Activated CD8-positive, alpha-beta T cell treated with anti-CD3 and anti-CD28 coated beads for 36 hours (primary cell): ENCODE measurements at regions not wholly inside any gene's neighbourhood (a gene's known extent, or its start where the extent isn't known, plus 50 kb on each side); places are given as distances from the start of the nearest gene placed in this dataset.

Experiments
- ATAC-seq: fragments of 200-7000 bp; cut with Tn5 transposase; one replicate; pipeline ENCODE4 v1.10.0; 2021; ENCODE audit warnings: mild to moderate bottlenecking, moderate library complexity
- CTCF ChIA-PET: fragments of 350-600 bp; sonication (Branson Sonifier 250); formaldehyde crosslinking; loops from one replicate; lab custom pipeline; 2021; ENCODE audit warnings: antibody characterized with exemption; lab: Charles Lee
- POLR2A ChIA-PET: fragments of 350-600 bp; sonication (Branson Sonifier 250); formaldehyde crosslinking; loops from one replicate; lab custom pipeline; 2021; ENCODE audit warnings: antibody characterized with exemption; lab: Charles Lee
- DNase-seq: peaks from one replicate; pipeline ENCODE4 v3.0.0-alpha.2; 2020
- H3K27ac Mint-ChIP-seq: one replicate; pipeline ENCODE4 v1.8.0; 2021; ENCODE audit warnings: mild to moderate bottlenecking, mixed read lengths
- H3K27me3 Mint-ChIP-seq: one replicate; pipeline ENCODE4 v1.8.0; 2021; ENCODE audit warnings: mixed read lengths
- H3K36me3 Mint-ChIP-seq: one replicate; pipeline ENCODE4 v1.8.0; 2021; ENCODE audit warnings: low read depth, mixed read lengths
- H3K4me1 Mint-ChIP-seq: one replicate; pipeline ENCODE4 v1.8.0; 2021; ENCODE audit warnings: low read depth, mixed read lengths
- H3K4me3 Mint-ChIP-seq: one replicate; pipeline ENCODE4 v1.8.0; 2021; ENCODE audit warnings: mild to moderate bottlenecking, moderate library complexity, mixed read lengths
- H3K9me3 Mint-ChIP-seq: one replicate; pipeline ENCODE4 v1.8.0; 2021; ENCODE audit warnings: mixed read lengths
- CTCF ChIP-seq: fragments of 200-600 bp; IDR thresholded peaks from one replicate; pipeline ENCODE4 v1.8.0; 2022; ENCODE audit warnings: antibody characterized with exemption, mild to moderate bottlenecking
- intact Hi-C: fragments of 100-400 bp; cut with micrococcal nuclease; formaldehyde crosslinking; loops from one replicate; pipeline ENCODE4 v1.10.0; 2022

- Mint-ChIP-seq H3K27ac (no peak overlapping the region), H3K36me3 (no peaks in the 10 kb centered on the region), H3K4me1 (no peaks in the 10 kb centered on the region), H3K4me3 (no peak overlapping the region), H3K9me3 (peaks cover 14% of the 10 kb centered on the region), H3K27me3 (no peaks in the 10 kb centered on the region)
- ChIA-PET POLR2A (no interaction called here), CTCF (no interaction called here)
- no peak for ATAC-seq
- intact Hi-C loops, result no loop called here
- TF ChIP-seq CTCF, result no peak
- no peak for DNase-seq
These were observed 1263.6 kb upstream of the ADGRL3 start for GRCh38 chr4:59936566-59936965.

- Mint-ChIP-seq H3K9me3 (peaks cover 12% of the 10 kb centered on the region), H3K27ac (no peak overlapping the region), H3K4me1 (no peaks in the 10 kb centered on the region), H3K27me3 (no peaks in the 10 kb centered on the region), H3K36me3 (no peaks in the 10 kb centered on the region), H3K4me3 (no peak overlapping the region)
- intact Hi-C loops, result no loop called here
- no peak for TF ChIP-seq CTCF
- ChIA-PET POLR2A (no interaction called here), CTCF (no interaction called here)
- ATAC-seq, result no peak
- no peak for DNase-seq
These were observed 1262.0 kb upstream of the ADGRL3 start for GRCh38 chr4:59938166-59938565.

GRCh38 chr4:59945277-59945676, 1254.8 kb upstream of the ADGRL3 start:
- H3K36me3 Mint-ChIP-seq, result no peaks in the 10 kb centered on the region
- H3K4me3 Mint-ChIP-seq, result no peak overlapping the region
- intact Hi-C loops, result no loop called here
- no peaks in the 10 kb centered on the region for H3K27me3 Mint-ChIP-seq
- ChIA-PET POLR2A (no interaction called here), CTCF (no interaction called here)
- H3K27ac Mint-ChIP-seq, result no peak overlapping the region
- H3K4me1 Mint-ChIP-seq, result no peaks in the 10 kb centered on the region
- ATAC-seq (no peak), DNase-seq (no peak)
- no peak for TF ChIP-seq CTCF
- H3K9me3 Mint-ChIP-seq, result peaks cover 18% of the 10 kb centered on the region

- H3K27ac Mint-ChIP-seq, result no peak overlapping the region
- TF ChIP-seq CTCF, result no peak
- DNase-seq (no peak), ATAC-seq (no peak)
- no peaks in the 10 kb centered on the region for H3K4me1 Mint-ChIP-seq
- intact Hi-C loops, result no loop called here
- ChIA-PET CTCF (no interaction called here), POLR2A (no interaction called here)
- H3K27me3 Mint-ChIP-seq, result no peaks in the 10 kb centered on the region
- H3K4me3 Mint-ChIP-seq, result no peak overlapping the region
- peaks cover 18% of the 10 kb centered on the region for H3K9me3 Mint-ChIP-seq
- no peaks in the 10 kb centered on the region for H3K36me3 Mint-ChIP-seq
These were observed 1254.4 kb upstream of the ADGRL3 start for GRCh38 chr4:59945716-59946115.

GRCh38 chr4:59956366-59956765, 1243.8 kb upstream of the ADGRL3 start:
- POLR2A ChIA-PET, result no interaction called here
- H3K4me3 Mint-ChIP-seq, result no peak overlapping the region
- H3K27me3 Mint-ChIP-seq, result no peaks in the 10 kb centered on the region
- CTCF ChIA-PET, result no interaction called here
- no peak for ATAC-seq
- intact Hi-C loops, result no loop called here
- no peak for TF ChIP-seq CTCF
- H3K9me3 Mint-ChIP-seq, result peaks cover 9% of the 10 kb centered on the region
- no peak overlapping the region for H3K27ac Mint-ChIP-seq
- no peak for DNase-seq
- H3K36me3 Mint-ChIP-seq, result no peaks in the 10 kb centered on the region
- no peaks in the 10 kb centered on the region for H3K4me1 Mint-ChIP-seq
